C1 segment of cervical spinal cord (tissue), 14 donors: ENCODE measurements at regions not wholly inside any gene's neighbourhood (a gene's known extent, or its start where the extent isn't known, plus 50 kb on each side); places are given as distances from the start of the nearest gene placed in this dataset.

Source experiments
- DNase-seq, 14 donors: peaks; one replicate each; lab custom pipeline; 2025; lab: John Stamatoyannopoulos, UW

GRCh38 chr4:42328978-42329377 lies 68.3 kb upstream of the SHISA3 start:
- no peak for DNase-seq

DNA sequence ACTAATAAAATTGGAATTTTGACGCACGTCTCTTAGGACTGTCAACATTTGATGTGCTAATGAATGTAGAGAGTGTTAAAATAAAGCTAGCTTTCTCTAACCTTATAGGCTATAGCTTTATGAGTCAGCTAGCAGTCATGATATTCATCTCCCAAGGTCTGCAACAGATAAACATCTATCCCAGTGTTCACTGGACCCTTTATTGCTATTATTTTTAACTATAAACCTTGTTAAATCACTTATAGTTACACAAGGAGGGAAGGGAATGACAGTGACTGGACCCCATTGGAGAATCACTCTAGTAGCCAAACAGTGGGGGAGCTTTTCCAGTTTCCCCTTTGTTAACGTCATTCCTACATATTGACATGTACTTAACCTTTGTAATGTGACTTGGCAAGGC lies 67.9 kb upstream of the SHISA3 start:
- DNase-seq = no peak

- no peak for DNase-seq
These were observed 67.2 kb upstream of the SHISA3 start for GRCh38 chr4:42330002-42330592.

GRCh38 chr4:42331040-42331439 lies 66.2 kb upstream of the SHISA3 start:
- DNase-seq = no peak

DNA sequence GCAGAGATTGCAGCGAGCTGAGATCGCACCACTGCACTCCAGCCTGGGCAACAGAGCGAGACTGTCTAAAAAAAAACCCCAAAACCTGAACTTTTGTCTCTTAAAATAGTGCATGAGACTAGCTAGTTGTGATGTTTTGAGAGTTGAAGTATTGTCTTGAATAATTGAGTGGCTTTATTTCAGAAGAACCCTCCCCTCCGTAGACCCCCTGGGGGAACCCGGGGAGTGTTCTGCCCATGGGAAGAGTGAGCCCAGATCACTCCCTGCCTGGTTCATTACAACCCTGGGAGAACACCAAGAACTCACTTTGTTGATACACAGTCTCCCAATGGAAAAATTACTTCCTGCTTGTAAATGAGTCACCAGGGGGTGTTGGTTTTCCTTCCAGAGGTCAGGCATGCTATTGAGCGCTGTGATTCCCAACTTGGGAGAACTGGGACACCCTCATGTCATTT lies 65.3 kb upstream of the SHISA3 start:
- no peak for DNase-seq

DNA sequence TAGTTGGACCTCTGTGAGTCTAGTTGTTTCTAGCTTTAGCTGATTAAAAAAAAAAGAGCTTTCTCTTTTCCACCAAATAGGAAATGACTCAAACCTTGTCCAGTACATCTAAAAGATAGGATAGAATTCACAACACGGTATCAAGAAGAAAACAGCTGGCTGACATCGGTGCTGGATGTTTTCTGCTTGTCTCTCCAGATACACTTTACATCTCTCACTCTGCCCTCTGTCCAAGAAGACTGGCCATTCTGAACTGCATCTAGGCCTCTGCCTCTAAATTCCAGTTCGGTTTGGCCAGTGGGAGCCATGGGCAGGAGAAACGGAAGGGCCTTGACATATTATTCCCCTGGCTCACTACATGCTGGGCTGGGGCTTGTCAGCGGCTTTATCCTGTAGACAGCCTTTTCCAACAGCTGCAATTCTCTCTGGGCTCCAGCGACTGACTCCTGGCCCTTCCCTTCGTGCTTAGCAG lies 57.3 kb upstream of the SHISA3 start:
- no peak for DNase-seq

DNA sequence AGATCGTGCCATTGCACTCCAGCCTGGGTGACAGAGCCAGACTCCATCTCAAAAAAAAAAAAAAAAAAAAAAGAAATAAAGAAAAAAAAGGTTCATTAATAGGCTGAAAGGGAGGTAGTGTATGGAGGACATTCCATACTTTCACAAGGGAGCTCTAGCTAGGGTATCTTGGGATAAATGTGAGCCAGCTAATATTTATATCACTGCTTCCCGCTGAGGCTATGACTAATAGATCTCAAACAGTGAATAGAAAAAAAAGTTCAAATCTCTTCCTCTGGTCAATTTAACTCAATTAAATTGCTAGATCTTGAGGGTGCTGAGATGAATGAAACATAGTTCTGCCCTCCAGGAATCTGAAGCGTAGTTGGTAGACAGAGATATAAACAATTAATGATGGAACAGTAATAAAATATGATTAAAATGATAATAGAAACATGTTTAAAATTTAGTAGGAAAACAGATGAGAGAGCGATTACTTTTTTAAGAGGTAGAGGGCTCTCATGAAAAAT lies 55.7 kb upstream of the SHISA3 start:
- no peak for DNase-seq

DNA sequence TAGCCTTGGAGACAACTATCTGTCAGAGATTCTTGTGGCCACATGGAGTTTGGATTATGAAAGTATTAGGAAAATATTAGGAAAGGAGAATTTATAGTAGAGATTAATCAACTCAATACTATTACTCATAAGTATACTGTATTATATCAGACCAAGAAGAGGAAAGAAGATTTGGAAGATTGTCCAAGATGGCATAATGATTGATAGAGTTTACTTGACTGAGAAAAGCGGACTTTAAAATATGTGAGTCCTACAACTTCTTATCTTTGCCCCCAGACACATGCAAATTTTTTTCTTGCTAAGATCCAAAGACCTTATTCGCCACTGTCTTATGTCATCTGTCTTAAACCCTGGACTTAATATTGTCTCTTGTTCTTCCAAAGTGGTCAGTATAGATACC lies 54.8 kb upstream of the SHISA3 start:
- DNase-seq = no peak

GRCh38 chr4:42344309-42344708 lies 53.0 kb upstream of the SHISA3 start:
- no peak for DNase-seq

GRCh38 chr4:42344749-42345148 lies 52.5 kb upstream of the SHISA3 start:
- no peak for DNase-seq

GRCh38 chr4:42345962-42346544 lies 51.2 kb upstream of the SHISA3 start:
- DNase-seq = no peak

DNA sequence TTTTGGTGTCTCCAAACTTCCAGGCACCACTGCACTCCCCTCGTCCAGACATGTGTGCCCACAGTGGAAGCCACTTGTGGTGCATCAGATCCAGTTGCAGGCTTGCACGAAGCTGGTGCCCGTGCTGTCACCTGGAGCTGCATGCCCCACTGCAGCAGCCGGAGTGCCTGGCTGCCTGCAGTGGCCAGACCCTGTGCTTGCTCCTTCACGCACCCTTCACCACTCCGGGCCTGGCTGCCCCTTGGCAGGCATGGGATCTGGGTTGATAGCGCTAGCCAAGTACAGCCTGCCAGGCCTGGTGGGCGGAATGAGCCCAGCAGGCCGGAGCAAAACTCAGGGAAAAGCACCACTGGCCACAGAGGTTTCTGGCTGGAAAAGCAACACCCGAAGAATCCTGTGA lies 50.2 kb upstream of the SHISA3 start:
- no peak for DNase-seq
